Activated T-cell treated with anti-CD3 and anti-CD28 coated beads, Interleukin-2, amount 50 U/mL, for 24 hours (primary cell): ENCODE measurements at regions not wholly inside any gene's neighbourhood (a gene's known extent, or its start where the extent isn't known, plus 50 kb on each side); places are given as distances from the start of the nearest gene placed in this dataset.

Source experiments
- DNase-seq: peaks from one replicate; pipeline ENCODE4 v3.0.0-alpha.2; 2020
- H3K27ac Mint-ChIP-seq: 2 replicates; pipeline ENCODE4 v1.8.0; 2020; ENCODE audit warnings: mild to moderate bottlenecking, mixed read lengths
- H3K27me3 Mint-ChIP-seq: 2 replicates; pipeline ENCODE4 v1.8.0; 2020; ENCODE audit warnings: mixed read lengths
- H3K36me3 Mint-ChIP-seq: 2 replicates; pipeline ENCODE4 v1.8.0; 2020; ENCODE audit warnings: low read depth, mixed read lengths
- H3K4me1 Mint-ChIP-seq: 2 replicates; pipeline ENCODE4 v1.8.0; 2020; ENCODE audit warnings: low read depth, mixed read lengths
- H3K4me3 Mint-ChIP-seq: 2 replicates; pipeline ENCODE4 v1.8.0; 2020; ENCODE audit warnings: mild to moderate bottlenecking, moderate library complexity, mixed read lengths
- H3K9me3 Mint-ChIP-seq: 2 replicates; pipeline ENCODE4 v1.8.0; 2020; ENCODE audit warnings: mixed read lengths

- no peak overlapping the region for H3K27ac Mint-ChIP-seq
- no peak for DNase-seq
- no peaks in the 10 kb centered on the region for H3K36me3 Mint-ChIP-seq
- no peaks in the 10 kb centered on the region for H3K27me3 Mint-ChIP-seq
- no peaks in the 10 kb centered on the region for H3K4me1 Mint-ChIP-seq
- H3K9me3 Mint-ChIP-seq = peaks cover 12% of the 10 kb centered on the region
- no peak overlapping the region for H3K4me3 Mint-ChIP-seq
Observed at GRCh38 chr1:188355082-188355481, 1526.3 kb downstream of the PLA2G4A start.

DNA sequence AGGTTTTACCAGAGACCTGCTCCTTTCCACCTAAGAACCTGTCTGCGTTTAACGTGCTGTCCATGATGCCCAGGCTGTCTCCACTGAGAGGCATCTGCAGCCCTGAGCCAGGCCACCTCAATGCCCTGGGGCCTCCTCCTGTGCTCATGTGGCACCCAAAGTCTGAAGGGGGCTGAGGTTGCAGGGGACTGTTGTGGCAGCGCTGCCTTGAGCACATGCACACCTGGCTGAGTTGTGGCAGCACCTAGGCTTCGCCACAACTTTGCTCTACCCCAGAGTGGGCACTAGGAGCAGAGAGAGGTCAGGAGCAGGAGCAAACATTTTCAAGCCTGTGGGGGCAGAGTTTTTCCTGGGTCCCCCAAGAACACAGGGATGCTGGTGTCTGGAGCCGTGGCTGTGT is 1527.1 kb downstream of the PLA2G4A start:
- Mint-ChIP-seq H3K4me3 (no peak overlapping the region), H3K27me3 (no peaks in the 10 kb centered on the region), H3K36me3 (no peaks in the 10 kb centered on the region), H3K4me1 (no peaks in the 10 kb centered on the region), H3K9me3 (peaks cover 14% of the 10 kb centered on the region), H3K27ac (no peak overlapping the region)
- DNase-seq = no peak

GRCh38 chr1:188359315-188359714 is 1530.6 kb downstream of the PLA2G4A start:
- Mint-ChIP-seq H3K9me3 (peaks cover 14% of the 10 kb centered on the region), H3K27ac (no peak overlapping the region), H3K36me3 (no peaks in the 10 kb centered on the region), H3K27me3 (no peaks in the 10 kb centered on the region), H3K4me3 (no peak overlapping the region), H3K4me1 (no peaks in the 10 kb centered on the region)
- DNase-seq = no peak

- no peak for DNase-seq
- no peaks in the 10 kb centered on the region for H3K27me3 Mint-ChIP-seq
- peaks cover 14% of the 10 kb centered on the region for H3K9me3 Mint-ChIP-seq
- H3K36me3 Mint-ChIP-seq = no peaks in the 10 kb centered on the region
- no peaks in the 10 kb centered on the region for H3K4me1 Mint-ChIP-seq
- no peak overlapping the region for H3K27ac Mint-ChIP-seq
- H3K4me3 Mint-ChIP-seq = no peak overlapping the region
Observed at GRCh38 chr1:188363943-188364342, 1535.2 kb downstream of the PLA2G4A start.

GRCh38 chr1:188364927-188365449 is 1536.2 kb downstream of the PLA2G4A start:
- Mint-ChIP-seq H3K27ac (no peak overlapping the region), H3K36me3 (no peaks in the 10 kb centered on the region), H3K9me3 (peaks cover 9% of the 10 kb centered on the region), H3K27me3 (no peaks in the 10 kb centered on the region), H3K4me3 (no peak overlapping the region), H3K4me1 (no peaks in the 10 kb centered on the region)
- no peak for DNase-seq

DNA sequence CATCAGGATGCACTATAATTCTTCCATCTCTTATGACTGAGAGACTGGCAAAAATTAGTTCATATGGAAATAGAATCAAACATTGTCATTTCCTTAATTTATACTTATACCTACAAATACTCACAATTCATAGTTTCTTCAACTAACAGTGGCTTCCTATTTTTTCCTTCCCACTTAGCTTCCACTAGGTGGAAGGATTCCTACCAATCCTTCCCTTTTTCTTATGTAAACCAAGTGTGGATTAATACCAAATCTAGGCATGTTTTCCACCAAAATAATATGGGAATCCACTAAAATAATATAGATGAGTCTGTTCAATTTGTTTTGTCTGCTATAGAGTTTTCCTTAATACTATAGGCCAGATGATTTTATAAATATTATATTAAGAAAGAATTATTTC is 1537.1 kb downstream of the PLA2G4A start:
- no peaks in the 10 kb centered on the region for H3K4me1 Mint-ChIP-seq
- H3K4me3 Mint-ChIP-seq = no peak overlapping the region
- no peak overlapping the region for H3K27ac Mint-ChIP-seq
- H3K9me3 Mint-ChIP-seq = peaks cover 7% of the 10 kb centered on the region
- H3K27me3 Mint-ChIP-seq = no peaks in the 10 kb centered on the region
- no peak for DNase-seq
- H3K36me3 Mint-ChIP-seq = no peaks in the 10 kb centered on the region

DNA sequence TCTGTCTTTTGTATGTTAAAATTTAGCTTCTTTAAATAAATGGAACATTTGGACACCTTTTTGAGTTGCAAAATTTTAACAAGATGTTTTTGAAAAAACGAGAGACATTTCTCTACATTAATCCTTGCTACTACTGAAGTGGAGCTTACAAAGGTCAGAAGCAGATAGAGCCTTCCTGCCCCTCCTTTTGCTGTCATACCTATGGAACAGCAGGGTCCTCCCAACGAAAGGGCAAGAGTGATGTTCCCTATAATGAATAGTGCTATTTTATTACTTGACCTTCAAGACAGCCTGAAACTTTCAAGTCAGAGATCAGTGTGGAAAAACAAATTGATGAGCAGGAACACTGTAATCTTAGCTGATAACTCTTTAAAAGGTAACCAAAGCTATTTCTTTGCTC is 1538.9 kb downstream of the PLA2G4A start:
- no peaks in the 10 kb centered on the region for H3K27me3 Mint-ChIP-seq
- DNase-seq = no peak
- H3K27ac Mint-ChIP-seq = no peak overlapping the region
- H3K36me3 Mint-ChIP-seq = no peaks in the 10 kb centered on the region
- peaks cover 7% of the 10 kb centered on the region for H3K9me3 Mint-ChIP-seq
- H3K4me1 Mint-ChIP-seq = no peaks in the 10 kb centered on the region
- H3K4me3 Mint-ChIP-seq = no peak overlapping the region

GRCh38 chr1:188371295-188371806 is 1542.6 kb downstream of the PLA2G4A start:
- Mint-ChIP-seq H3K27me3 (no peaks in the 10 kb centered on the region), H3K9me3 (peaks cover 7% of the 10 kb centered on the region), H3K4me1 (no peaks in the 10 kb centered on the region), H3K4me3 (no peak overlapping the region), H3K27ac (no peak overlapping the region), H3K36me3 (no peaks in the 10 kb centered on the region)
- DNase-seq = no peak

GRCh38 chr1:188372821-188373220 is 1544.1 kb downstream of the PLA2G4A start:
- Mint-ChIP-seq H3K27ac (no peak overlapping the region), H3K36me3 (no peaks in the 10 kb centered on the region), H3K4me1 (no peaks in the 10 kb centered on the region), H3K27me3 (no peaks in the 10 kb centered on the region), H3K9me3 (peaks cover 8% of the 10 kb centered on the region), H3K4me3 (no peak overlapping the region)
- DNase-seq = no peak

GRCh38 chr1:188382851-188383250 is 1554.1 kb downstream of the PLA2G4A start:
- DNase-seq = no peak
- H3K27ac Mint-ChIP-seq = no peak overlapping the region

DNA sequence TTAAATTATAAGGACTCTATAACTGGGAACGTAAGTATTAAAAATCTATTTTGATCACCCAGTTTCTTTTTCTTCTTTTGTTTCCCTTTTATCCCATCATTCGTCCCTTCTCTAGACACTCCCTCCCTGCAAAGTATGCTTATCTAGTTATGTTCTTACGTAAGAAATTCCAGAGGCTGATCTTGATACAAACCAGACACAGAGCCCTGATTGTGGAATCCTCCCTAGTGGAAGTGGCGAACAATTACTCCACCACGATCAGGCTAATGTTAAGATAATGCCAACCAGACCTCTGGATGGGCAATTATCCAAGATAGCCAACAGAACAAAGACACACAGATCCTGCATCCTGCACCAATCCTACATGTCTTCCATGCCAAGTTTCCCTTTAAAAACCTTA is 1557.4 kb downstream of the PLA2G4A start:
- Mint-ChIP-seq H3K4me1 (no peaks in the 10 kb centered on the region), H3K9me3 (peaks cover 13% of the 10 kb centered on the region), H3K36me3 (no peaks in the 10 kb centered on the region), H3K27ac (no peak overlapping the region), H3K27me3 (no peaks in the 10 kb centered on the region), H3K4me3 (no peak overlapping the region)
- no peak for DNase-seq

More at GRCh38 chr1:188382851-188383250, 1554.1 kb downstream of the PLA2G4A start:
- Mint-ChIP-seq H3K4me3 (no peak overlapping the region), H3K27me3 (no peaks in the 10 kb centered on the region), H3K9me3 (peaks cover 5% of the 10 kb centered on the region), H3K4me1 (no peaks in the 10 kb centered on the region), H3K36me3 (no peaks in the 10 kb centered on the region)

DNA sequence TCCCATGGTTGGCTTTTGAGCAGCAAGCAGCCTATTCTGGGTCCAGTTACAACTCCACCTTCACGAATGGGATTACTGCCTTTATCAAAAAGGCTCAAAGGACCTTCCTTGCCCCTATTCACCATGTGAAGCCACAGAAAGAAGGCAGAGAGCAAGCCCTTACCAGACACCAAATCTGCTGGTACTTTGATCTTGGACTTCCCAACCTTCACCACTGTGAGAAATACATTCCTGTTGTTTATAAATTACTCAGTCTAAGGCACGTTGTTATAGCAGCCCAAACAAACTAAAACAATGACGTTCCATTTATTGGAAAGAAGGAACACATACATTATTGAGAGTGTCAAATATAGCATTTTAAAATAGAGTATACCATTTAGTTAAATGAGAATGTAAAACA is 1557.9 kb downstream of the PLA2G4A start:
- Mint-ChIP-seq H3K4me1 (no peaks in the 10 kb centered on the region), H3K4me3 (no peak overlapping the region), H3K36me3 (no peaks in the 10 kb centered on the region), H3K27ac (no peak overlapping the region), H3K9me3 (peaks cover 13% of the 10 kb centered on the region), H3K27me3 (no peaks in the 10 kb centered on the region)
- no peak for DNase-seq

- no peaks in the 10 kb centered on the region for H3K27me3 Mint-ChIP-seq
- H3K36me3 Mint-ChIP-seq = no peaks in the 10 kb centered on the region
- H3K4me1 Mint-ChIP-seq = no peaks in the 10 kb centered on the region
- DNase-seq = no peak
- H3K4me3 Mint-ChIP-seq = no peak overlapping the region
- H3K9me3 Mint-ChIP-seq = peaks cover 15% of the 10 kb centered on the region
- H3K27ac Mint-ChIP-seq = no peak overlapping the region
Observed at GRCh38 chr1:188394677-188395076, 1565.9 kb downstream of the PLA2G4A start.

- peaks cover 17% of the 10 kb centered on the region for H3K9me3 Mint-ChIP-seq
- no peaks in the 10 kb centered on the region for H3K36me3 Mint-ChIP-seq
- DNase-seq = no peak
- no peak overlapping the region for H3K27ac Mint-ChIP-seq
- no peaks in the 10 kb centered on the region for H3K4me1 Mint-ChIP-seq
- H3K4me3 Mint-ChIP-seq = no peak overlapping the region
- no peaks in the 10 kb centered on the region for H3K27me3 Mint-ChIP-seq
Observed at GRCh38 chr1:188397521-188397920, 1568.8 kb downstream of the PLA2G4A start.

DNA sequence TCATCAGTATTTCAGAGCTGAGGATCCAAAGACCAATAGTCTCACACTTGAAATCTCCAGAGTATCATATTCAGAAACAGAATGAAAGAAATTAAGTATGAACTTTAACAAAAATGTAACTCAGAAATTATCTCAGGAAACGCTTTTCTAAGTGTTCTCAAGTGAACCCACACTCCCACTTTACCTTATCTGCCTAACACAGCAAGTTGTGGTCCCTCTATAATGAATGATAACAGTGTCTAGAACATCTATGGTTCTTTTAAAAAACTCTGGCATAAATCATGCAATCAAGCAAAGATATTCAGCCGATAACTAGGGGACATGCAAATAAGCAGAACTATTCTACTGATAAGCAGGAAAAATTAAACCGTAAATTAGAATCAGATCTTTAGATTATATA is 1574.2 kb downstream of the PLA2G4A start:
- no peaks in the 10 kb centered on the region for H3K4me1 Mint-ChIP-seq
- DNase-seq = no peak
- H3K9me3 Mint-ChIP-seq = peaks cover 11% of the 10 kb centered on the region
- no peak overlapping the region for H3K27ac Mint-ChIP-seq
- no peak overlapping the region for H3K4me3 Mint-ChIP-seq
- H3K27me3 Mint-ChIP-seq = no peaks in the 10 kb centered on the region
- H3K36me3 Mint-ChIP-seq = no peaks in the 10 kb centered on the region

GRCh38 chr1:188406636-188407035 is 1577.9 kb downstream of the PLA2G4A start:
- H3K27me3 Mint-ChIP-seq = no peaks in the 10 kb centered on the region
- H3K4me3 Mint-ChIP-seq = no peak overlapping the region
- no peaks in the 10 kb centered on the region for H3K9me3 Mint-ChIP-seq
- no peak overlapping the region for H3K27ac Mint-ChIP-seq
- no peaks in the 10 kb centered on the region for H3K4me1 Mint-ChIP-seq
- DNase-seq = no peak
- H3K36me3 Mint-ChIP-seq = no peaks in the 10 kb centered on the region
